HG03575 (cell line): ENCODE measurements at regions not wholly inside any gene's neighbourhood (a gene's known extent, or its start where the extent isn't known, plus 50 kb on each side); places are given as distances from the start of the nearest gene placed in this dataset.
"Not testable (repeated sequence)": the region's sequence is repeated elsewhere in the genome, so short reads cannot be mapped to it uniquely, and the experiment has no call there.

Source experiments
- ATAC-seq: cut with Tn5 transposase; IDR thresholded peaks from one replicate; pipeline ENCODE4 v1.9.1; 2021; ENCODE audit not compliant: unreplicated experiment, insufficient number of reproducible peaks, low FRiP score; ENCODE audit errors: extremely low read depth

DNA sequence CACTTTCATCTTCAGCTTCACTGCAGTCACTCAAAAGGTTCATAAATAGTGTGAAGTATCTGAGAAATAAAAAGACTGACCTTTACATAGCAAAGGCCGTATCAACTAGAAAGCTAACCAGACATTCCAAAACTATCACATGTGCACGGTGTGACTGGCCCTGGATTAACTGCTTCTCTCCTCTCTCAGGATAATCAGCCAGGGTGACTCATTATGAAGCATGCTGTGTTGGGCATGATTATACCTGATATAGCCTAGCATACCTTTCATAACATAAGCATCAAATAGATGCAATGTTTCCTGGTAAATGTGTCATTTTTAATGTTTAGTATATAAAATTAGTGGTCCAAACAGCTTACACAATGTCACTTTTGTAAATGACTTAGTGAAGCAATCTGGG, 62.7 kb upstream of the POTEB3 start:
- ATAC-seq: not testable (repeated sequence)
